Activated CD8-positive, alpha-beta memory T cell treated with anti-CD3 and anti-CD28 coated beads for 36 hours (primary cell): ENCODE measurements at regions not wholly inside any gene's neighbourhood (a gene's known extent, or its start where the extent isn't known, plus 50 kb on each side); places are given as distances from the start of the nearest gene placed in this dataset.

ENCODE experiments used
- CTCF ChIA-PET: fragments of 350-600 bp; sonication (Branson Sonifier 250); formaldehyde crosslinking; loops from one replicate; lab custom pipeline; 2021; ENCODE audit warnings: antibody characterized with exemption; lab: Charles Lee
- POLR2A ChIA-PET: fragments of 350-600 bp; sonication (Branson Sonifier 250); formaldehyde crosslinking; loops from one replicate; lab custom pipeline; 2021; ENCODE audit warnings: antibody characterized with exemption; lab: Charles Lee

- POLR2A ChIA-PET: no interaction called here
- CTCF ChIA-PET: no interaction called here
Measured at GRCh38 chr16:55968221-55968620, 93.0 kb upstream of the CES5A start.

- CTCF ChIA-PET: no interaction called here
- POLR2A ChIA-PET: no interaction called here
Measured at GRCh38 chr16:55964923-55965475, 89.8 kb upstream of the CES5A start.

- ChIA-PET CTCF (interaction anchor here (1.2 kb wide), 1 partner anchor 11 kb away, joined by 3 read pairs; no protein-coding TSS in a partner anchor), POLR2A (no interaction called here)
Measured at GRCh38 chr16:55955845-55956244, 80.7 kb upstream of the CES5A start.

DNA sequence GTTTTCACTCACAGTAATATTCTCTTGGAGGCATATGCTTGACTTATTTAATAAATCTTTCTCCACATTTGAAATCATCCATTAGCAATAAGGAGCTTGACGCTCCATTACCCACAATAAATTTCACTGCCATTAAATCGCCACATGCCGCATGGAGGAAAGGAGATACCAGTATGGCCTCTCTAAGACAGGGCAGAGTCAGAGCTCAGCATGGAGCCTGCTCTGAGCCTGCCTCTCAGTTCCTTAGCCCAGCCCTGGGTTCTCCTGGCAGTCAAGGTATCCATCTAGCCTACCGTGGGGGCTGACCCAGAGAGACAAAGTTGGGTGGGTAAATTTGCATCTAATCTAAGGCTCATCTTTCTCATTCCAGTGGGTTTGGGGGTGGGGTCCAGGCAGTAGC is 80.3 kb upstream of the CES5A start:
- CTCF ChIA-PET: no interaction called here
- POLR2A ChIA-PET: no interaction called here

DNA sequence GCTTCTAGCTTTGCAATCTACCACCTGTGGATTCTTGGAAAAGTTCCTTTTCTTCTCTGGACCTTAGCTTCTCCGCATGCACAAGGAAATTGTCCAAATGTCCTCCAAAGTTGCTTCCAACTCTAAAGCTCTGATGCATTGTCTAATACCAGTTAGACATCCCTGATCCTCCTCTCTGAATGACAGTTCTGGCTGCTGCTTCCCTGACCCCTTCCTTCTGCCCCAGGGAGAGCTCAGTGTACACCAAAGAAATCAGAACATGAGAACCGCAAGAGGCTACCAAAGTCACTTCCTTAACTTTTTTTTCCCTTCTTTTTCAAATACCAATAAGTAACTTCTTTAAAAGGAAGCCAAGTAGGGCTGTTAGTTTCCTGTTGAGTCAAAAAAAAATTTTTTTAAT is 79.7 kb upstream of the CES5A start:
- CTCF ChIA-PET: interaction anchor here (0.6 kb wide), 1 partner anchor 364 kb away, joined by 5 read pairs; no protein-coding TSS in a partner anchor
- POLR2A ChIA-PET: no interaction called here

DNA sequence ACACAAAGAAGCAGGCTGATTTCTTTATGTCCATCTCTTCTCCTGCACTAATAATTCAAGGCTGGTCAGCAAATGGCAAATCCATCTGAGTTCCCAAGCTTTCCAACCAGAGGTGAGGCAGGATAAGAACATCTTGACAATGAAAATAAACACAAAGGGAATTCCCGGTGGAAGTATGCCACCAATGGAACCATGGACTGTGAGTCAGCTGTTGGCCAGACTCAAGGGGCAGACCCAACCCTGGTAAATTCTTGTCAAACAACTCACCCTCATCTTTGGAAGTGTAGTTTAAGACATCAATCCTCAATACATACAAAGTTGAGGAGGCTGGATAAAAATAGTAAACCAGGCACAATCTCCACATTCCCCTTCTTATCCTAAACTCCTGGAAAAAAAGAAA is 74.3 kb upstream of the CES5A start:
- ChIA-PET POLR2A (no interaction called here), CTCF (no interaction called here)

DNA sequence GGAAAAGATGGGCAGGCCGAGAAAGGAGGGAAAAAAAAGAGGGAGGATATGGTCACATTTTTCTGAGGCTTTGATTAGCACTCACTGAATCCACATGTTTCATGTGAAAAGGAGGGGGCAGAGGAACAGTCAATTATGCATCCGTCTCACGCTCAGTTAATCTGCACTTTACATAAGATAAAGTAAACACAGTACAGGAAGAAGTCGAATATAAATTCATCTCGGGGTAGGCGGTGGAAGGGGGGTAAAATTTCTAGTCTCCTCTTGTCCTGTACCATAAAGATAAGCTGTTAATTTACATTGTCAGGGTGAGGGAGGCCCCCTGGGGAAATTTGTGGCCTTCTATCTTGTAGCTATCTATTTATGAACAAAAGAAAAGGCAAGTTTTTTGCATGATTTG is 73.1 kb upstream of the CES5A start:
- CTCF ChIA-PET: no interaction called here
- POLR2A ChIA-PET: no interaction called here

DNA sequence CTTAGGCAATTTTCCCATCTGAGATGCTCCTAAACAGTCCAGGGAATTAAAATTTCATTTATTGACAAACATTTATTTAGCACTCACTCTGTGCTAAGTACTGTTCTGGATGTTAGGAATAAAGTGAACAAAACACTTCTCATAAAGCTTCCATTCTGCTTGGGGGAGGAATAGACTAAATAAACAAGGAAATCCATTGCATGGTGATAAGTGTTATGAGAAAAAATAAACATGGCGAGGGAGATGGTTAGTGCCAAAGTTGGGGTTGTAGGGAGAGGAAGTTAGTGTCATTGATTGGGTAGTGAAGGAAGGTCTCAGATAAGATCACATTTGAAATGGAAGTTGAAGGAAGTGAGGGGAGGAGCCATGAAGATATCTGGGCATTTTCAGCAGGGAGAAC is 72.2 kb upstream of the CES5A start:
- POLR2A ChIA-PET: no interaction called here
- CTCF ChIA-PET: no interaction called here

DNA sequence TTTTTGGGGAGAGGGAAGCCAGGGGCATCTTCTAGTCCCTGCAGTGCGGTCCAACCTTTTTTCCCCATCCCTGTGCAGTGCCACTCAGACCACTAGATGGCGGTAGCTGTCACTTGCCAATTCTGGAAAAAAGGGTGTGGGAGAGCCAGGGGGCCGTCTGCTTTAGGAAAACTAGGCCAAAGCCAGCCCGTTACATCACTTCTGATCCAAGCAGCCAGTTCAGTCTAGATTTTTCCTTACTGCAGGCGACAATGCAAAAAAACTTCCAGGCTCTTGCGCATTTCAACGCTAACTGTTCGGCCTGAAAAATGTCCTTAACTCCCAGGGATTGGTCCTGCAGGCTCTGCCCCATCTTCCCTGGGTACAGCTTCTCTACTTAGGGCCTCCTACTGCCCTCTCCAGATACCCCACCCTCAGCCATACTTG is 69.2 kb upstream of the CES5A start:
- ChIA-PET CTCF (interaction anchor here (0.7 to 3.6 kb wide), 7 partner anchors 9 to 582 kb away, joined by 3 to 20 read pairs (median 3); no protein-coding TSS in a partner anchor), POLR2A (no interaction called here)

DNA sequence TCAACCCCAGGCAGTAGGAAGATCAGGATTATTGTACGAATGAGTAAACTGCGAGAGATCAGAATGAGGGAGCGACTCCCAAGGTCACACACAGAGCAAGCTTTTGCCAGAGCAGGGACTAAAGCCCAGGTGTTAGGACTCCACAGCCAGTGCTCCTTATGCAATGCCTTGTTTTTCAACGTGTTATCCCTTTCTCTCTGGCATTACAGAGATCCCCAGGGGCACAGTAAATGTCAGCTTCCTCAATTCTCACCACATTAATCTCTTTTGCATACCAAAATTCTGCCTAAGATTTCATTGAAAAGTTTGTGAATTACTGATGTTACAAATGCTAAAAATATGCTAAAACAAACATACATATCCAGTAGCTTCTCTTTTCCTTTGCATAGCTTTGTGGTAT is 68.1 kb upstream of the CES5A start:
- ChIA-PET CTCF (interaction anchor here (0.8 to 3.6 kb wide), 3 partner anchors 260 to 583 kb away, joined by 3 to 20 read pairs (median 3); no protein-coding TSS in a partner anchor), POLR2A (no interaction called here)

- ChIA-PET POLR2A (no interaction called here), CTCF (interaction anchor here (0.8 to 3.6 kb wide), 2 partner anchors 261 to 376 kb away, joined by 3 to 20 read pairs; no protein-coding TSS in a partner anchor)
Measured at GRCh38 chr16:55942821-55943220, 67.6 kb upstream of the CES5A start.

GRCh38 chr16:55941552-55941951 is 66.4 kb upstream of the CES5A start:
- ChIA-PET CTCF (interaction anchor here (3.6 kb wide), 1 partner anchor 377 kb away, joined by 20 read pairs; no protein-coding TSS in a partner anchor), POLR2A (no interaction called here)

GRCh38 chr16:55938126-55938525 is 63.0 kb upstream of the CES5A start:
- ChIA-PET CTCF (no interaction called here), POLR2A (no interaction called here)

GRCh38 chr16:55933038-55933437 is 57.9 kb upstream of the CES5A start:
- POLR2A ChIA-PET: no interaction called here
- CTCF ChIA-PET: no interaction called here

DNA sequence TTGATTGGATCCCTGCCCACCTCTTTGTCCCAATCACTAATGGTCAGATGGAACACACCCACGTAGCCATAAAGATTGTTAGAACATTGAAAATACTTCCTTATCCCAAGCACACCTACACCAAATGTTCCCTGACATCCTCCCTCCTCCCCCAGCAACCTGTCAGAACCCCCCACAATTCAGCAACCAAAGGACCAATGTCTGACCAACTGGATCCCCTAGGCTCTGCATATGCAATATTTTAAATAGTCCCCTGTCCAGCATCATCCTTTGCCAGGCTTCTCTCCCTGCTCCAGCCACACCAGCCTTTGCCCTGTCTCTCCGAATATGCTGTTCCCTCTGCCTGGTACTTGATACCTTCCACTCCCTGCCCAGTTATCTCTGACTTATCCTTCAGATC is 54.9 kb upstream of the CES5A start:
- ChIA-PET POLR2A (no interaction called here), CTCF (no interaction called here)

GRCh38 chr16:55929181-55929580 is 54.0 kb upstream of the CES5A start:
- POLR2A ChIA-PET: no interaction called here
- CTCF ChIA-PET: no interaction called here

GRCh38 chr16:55925242-55925641 is 50.1 kb upstream of the CES5A start:
- ChIA-PET POLR2A (no interaction called here), CTCF (no interaction called here)
